CD14-positive monocyte (primary cell): ENCODE measurements at regions not wholly inside any gene's neighbourhood (a gene's known extent, or its start where the extent isn't known, plus 50 kb on each side); places are given as distances from the start of the nearest gene placed in this dataset. TPM values are rescaled to one million over a fixed set of nuclear protein-coding genes. Genes with fewer than 3 reads are reported as not detected.
"Not testable (repeated sequence)": the region's sequence is repeated elsewhere in the genome, so short reads cannot be mapped to it uniquely, and the experiment has no call there.

Experiments used
- DNase-seq, 3 donors: peaks; one replicate each; pipeline ENCODE4 v3.0.0-alpha.2; 2011 to 2022
- H2AFZ ChIP-seq: 2 replicates; pipeline ENCODE4 v1.6.0; 2012; ENCODE audit warnings: mild to moderate bottlenecking, low read depth, low read length, inconsistent platforms; ENCODE audit not compliant: insufficient read depth, poor library complexity, severe bottlenecking
- H3K27ac ChIP-seq, 2 donors: 1 replicate in 1 of 2; 2 replicates in 1 of 2; pipeline ENCODE4 v1.5.1; 2012 to 2013; ENCODE audit warnings: low read length in 2 of 2, control low read depth in 1 of 2, inconsistent platforms in 1 of 2, low read depth in 1 of 2, mild to moderate bottlenecking in 1 of 2
- H3K27me3 ChIP-seq, 2 donors: one replicate each; pipeline versions ENCODE4 v1.6.0 to v1.6.1; 2011 to 2013; ENCODE audit warnings: low read length in 2 of 2; ENCODE audit not compliant: control insufficient read depth in 2 of 2, insufficient read depth in 2 of 2
- H3K36me3 ChIP-seq, 2 donors: replicated peaks in 1 of 2; 1 replicate in 1 of 2; 2 replicates in 1 of 2; pipeline versions ENCODE4 v1.5.1 to v1.6.1; 2012 to 2013; ENCODE audit warnings: low read length in 2 of 2, control low read depth in 1 of 2, inconsistent platforms in 1 of 2, mild to moderate bottlenecking in 1 of 2; ENCODE audit not compliant: insufficient read depth in 2 of 2, control insufficient read depth in 1 of 2
- H3K4me1 ChIP-seq, 2 donors: 1 replicate in 1 of 2; 2 replicates in 1 of 2; pipeline versions ENCODE4 v1.5.1 to v1.6.1; 2012 to 2013; ENCODE audit warnings: low read length in 2 of 2, control low read depth in 1 of 2, inconsistent platforms in 1 of 2, mild to moderate bottlenecking in 1 of 2, moderate library complexity in 1 of 2; ENCODE audit not compliant: insufficient read depth in 2 of 2, control insufficient read depth in 1 of 2
- H3K4me2 ChIP-seq: replicated peaks from 2 replicates; pipeline ENCODE3; 2012; ENCODE audit warnings: low read length, moderate library complexity, mild to moderate bottlenecking; ENCODE audit not compliant: poor library complexity, severe bottlenecking; ENCODE audit errors: extremely low read depth
- H3K4me3 ChIP-seq, 3 experiments: fragments of 200-600 bp in 1 of 3; sonication (generic) in 1 of 3; replicated peaks in 1 of 3; 1 replicate in 2 of 3; 2 replicates in 1 of 3; pipeline ENCODE4 v1.5.1; 2011 to 2013; ENCODE audit warnings: low read length in 3 of 3, mild to moderate bottlenecking in 3 of 3, control low read depth in 2 of 3, low read depth in 2 of 3, inconsistent platforms in 1 of 3, moderate library complexity in 1 of 3
- H3K79me2 ChIP-seq: 2 replicates; pipeline ENCODE4 v1.6.0; 2012; ENCODE audit warnings: mild to moderate bottlenecking, control low read depth, inconsistent platforms, low read length, moderate library complexity; ENCODE audit not compliant: insufficient read depth
- H3K9ac ChIP-seq: 2 replicates; pipeline ENCODE4 v1.6.0; 2017; ENCODE audit warnings: low read length, mild to moderate bottlenecking; ENCODE audit not compliant: insufficient read depth, poor library complexity, severe bottlenecking
- H3K9me3 ChIP-seq, 2 donors: replicated peaks in 1 of 2; 1 replicate in 1 of 2; 2 replicates in 1 of 2; pipeline versions ENCODE4 v1.5.1 to v1.6.1; 2012 to 2013; ENCODE audit warnings: low read length in 2 of 2, control low read depth in 1 of 2; ENCODE audit not compliant: control insufficient read depth in 1 of 2, insufficient read depth in 1 of 2
- H4K20me1 ChIP-seq: 2 replicates; pipeline ENCODE4 v1.6.0; 2012; ENCODE audit warnings: mild to moderate bottlenecking, low read length, control low read depth, moderate library complexity; ENCODE audit not compliant: insufficient read depth
- H3K27ac Mint-ChIP-seq, 7 donors: one replicate each; pipeline ENCODE4 v1.8.0; 2020; ENCODE audit warnings: mild to moderate bottlenecking in 7 of 7, mixed read lengths in 7 of 7, moderate library complexity in 6 of 7, inconsistent platforms in 2 of 7
- H3K27me3 Mint-ChIP-seq, 3 donors: one replicate each; pipeline ENCODE4 v1.8.0; 2021 to 2022; ENCODE audit warnings: low read depth in 3 of 3, mild to moderate bottlenecking in 3 of 3, mixed read lengths in 3 of 3, moderate library complexity in 3 of 3, inconsistent platforms in 1 of 3
- H3K36me3 Mint-ChIP-seq, 2 donors: one replicate each; pipeline ENCODE4 v1.8.0; 2020; ENCODE audit warnings: mixed read lengths in 2 of 2, inconsistent platforms in 1 of 2, mild to moderate bottlenecking in 1 of 2
- H3K4me1 Mint-ChIP-seq: one replicate; pipeline ENCODE4 v1.8.0; 2020; ENCODE audit warnings: mild to moderate bottlenecking, mixed read lengths
- H3K4me3 Mint-ChIP-seq, 2 donors: one replicate each; pipeline ENCODE4 v1.8.0; 2020; ENCODE audit warnings: mild to moderate bottlenecking in 2 of 2, mixed read lengths in 2 of 2, moderate library complexity in 1 of 2
- H3K9me3 Mint-ChIP-seq, 7 donors: one replicate each; pipeline ENCODE4 v1.8.0; 2020 to 2022; ENCODE audit warnings: mixed read lengths in 7 of 7, mild to moderate bottlenecking in 6 of 7, moderate library complexity in 6 of 7, inconsistent platforms in 2 of 7
- WGBS: methylation state at CpG from one replicate; pipeline ENCODE4 v1.1.5; 2013; ENCODE audit warnings: missing lambda C conversion rate; ENCODE audit not compliant: insufficient coverage; 5-methylcytosine and 5-hydroxymethylcytosine counted together
- intact Hi-C, 2 donors: fragments of 100-400 bp; cut with micrococcal nuclease; formaldehyde crosslinking; loops; one replicate each; pipeline versions ENCODE4 v1.15.0 to v1.15.1; 2023
- small RNA-seq: library from RNA; depleted of rRNA; stranded (forward); fragments of <200 nt; gene quantifications from one replicate; pipeline ENCODE3, GENCODE V24; 2012; ENCODE audit warnings: low read depth; ENCODE audit not compliant: insufficient read length

- H3K9ac ChIP-seq, H3K4me3 Mint-ChIP-seq, H3K4me2 ChIP-seq, H3K27me3 ChIP-seq, H3K27ac ChIP-seq, H3K9me3 ChIP-seq, H3K4me3 ChIP-seq, H4K20me1 ChIP-seq, H3K9me3 Mint-ChIP-seq, H3K4me1 ChIP-seq, H3K27me3 Mint-ChIP-seq, H2AFZ ChIP-seq, H3K36me3 ChIP-seq, H3K27ac Mint-ChIP-seq, DNase-seq: not testable (repeated sequence)
- intact Hi-C loops: loop anchor here in 1 of 2 donors (10.0 kb wide), 1 partner anchor 57 kb away; the partner anchor contains the start of gene SPN
- Mint-ChIP-seq H3K36me3 (peaks cover 2 to 11% of the 10 kb centered on the region in 2 donors), H3K4me1 (peaks cover 19% of the 10 kb centered on the region)
- H3K79me2 ChIP-seq: peaks cover 23% of the 10 kb centered on the region
- 74% methylated on average over 8 of the region's 11 CpGs for WGBS
These were observed 55.6 kb upstream of the SPN start for GRCh38 chr16:29607428-29607823.

- H3K36me3 ChIP-seq, H3K27me3 ChIP-seq, H3K36me3 Mint-ChIP-seq, H3K4me1 Mint-ChIP-seq, H3K9me3 ChIP-seq, H3K27me3 Mint-ChIP-seq, intact Hi-C loops, H3K9me3 Mint-ChIP-seq, H3K79me2 ChIP-seq, H4K20me1 ChIP-seq: not testable (repeated sequence)
- peak overlapping the region; percentile 69 for H3K9ac ChIP-seq
- WGBS: no CpG with 5 or more reads among the region's 48 CpGs
- peak overlapping the region; percentile 67 to 92 (median 89) for H3K27ac Mint-ChIP-seq
- H3K4me3 Mint-ChIP-seq: peak overlapping the region; percentile 79 to 80
- peak overlapping the region; percentile 61 to 78 for H3K27ac ChIP-seq
- peak overlapping the region; percentile 36 for H3K4me2 ChIP-seq
- peak overlapping the region; percentile 53 for H2AFZ ChIP-seq
- H3K4me1 ChIP-seq: peaks cover 17 to 21% of the 10 kb centered on the region in 2 donors
- peak overlapping the region; percentile 38 to 66 (median 40) for H3K4me3 ChIP-seq
- peak in 1 of 3 donors; percentile 26 for DNase-seq
These were observed 50.4 kb upstream of the SPN start for GRCh38 chr16:29612381-29613306.

Small RNA genes lying in the stretch of these regions (small RNA-seq; reads per million reads assigned to genes)
- not detected for gene MIR3680-2
